Osteoblast (primary cell): ENCODE measurements at regions not wholly inside any gene's neighbourhood (a gene's known extent, or its start where the extent isn't known, plus 50 kb on each side); places are given as distances from the start of the nearest gene placed in this dataset.

ENCODE experiments used
- DNase-seq: peaks from one replicate; pipeline ENCODE4 v3.0.0; 2011; ENCODE audit warnings: low spot score, mixed read lengths; ENCODE audit not compliant: insufficient read length; ENCODE audit errors: missing footprints
- H2AFZ ChIP-seq: 2 replicates; pipeline ENCODE4 v1.6.0; 2011; ENCODE audit warnings: mild to moderate bottlenecking, low read length
- H3K27ac ChIP-seq: 2 replicates; pipeline ENCODE4 v1.5.1; 2011; ENCODE audit warnings: mild to moderate bottlenecking, low read depth, low read length, moderate library complexity
- H3K27me3 ChIP-seq: 2 replicates; pipeline ENCODE4 v1.6.0; 2012; ENCODE audit warnings: mild to moderate bottlenecking, control low read depth, inconsistent platforms, low read length, moderate library complexity; ENCODE audit not compliant: insufficient read depth
- H3K36me3 ChIP-seq: 2 replicates; pipeline ENCODE4 v1.5.1; 2011; ENCODE audit warnings: mild to moderate bottlenecking, low read length, control low read depth, moderate library complexity; ENCODE audit not compliant: insufficient read depth
- H3K4me1 ChIP-seq: 2 replicates; pipeline ENCODE4 v1.5.1; 2011; ENCODE audit warnings: mild to moderate bottlenecking, low read length, control low read depth, moderate library complexity; ENCODE audit not compliant: insufficient read depth
- H3K4me2 ChIP-seq: 2 replicates; pipeline ENCODE4 v1.6.0; 2011; ENCODE audit warnings: mild to moderate bottlenecking, low read length; ENCODE audit not compliant: insufficient read depth
- H3K4me3 ChIP-seq: fragments of 200-600 bp; sonication (generic); 3 replicates; pipeline ENCODE4 v1.5.1; 2012; ENCODE audit warnings: mild to moderate bottlenecking, low read length, inconsistent platforms; ENCODE audit not compliant: insufficient read depth
- H3K79me2 ChIP-seq: 2 replicates; pipeline ENCODE4 v1.6.0; 2012; ENCODE audit warnings: mild to moderate bottlenecking, low read length, control low read depth, inconsistent platforms; ENCODE audit not compliant: insufficient read depth
- H3K9me3 ChIP-seq: 2 replicates; pipeline ENCODE4 v1.5.1; 2011; ENCODE audit warnings: low read depth, low read length, control low read depth
- H4K20me1 ChIP-seq: 2 replicates; pipeline ENCODE4 v1.6.0; 2012; ENCODE audit warnings: mild to moderate bottlenecking, low read length, control low read depth; ENCODE audit not compliant: insufficient read depth
- TF ChIP-seq, protein P1 (sequence below): IDR thresholded peaks from 2 replicates; pipeline ENCODE4 v1.5.1; 2011; ENCODE audit warnings: mild to moderate bottlenecking, low read depth, low read length, moderate library complexity; ENCODE audit errors: extremely low read depth

- no peak for DNase-seq
- H4K20me1 ChIP-seq, result no peaks in the 10 kb centered on the region
- H3K4me2 ChIP-seq, result no peak overlapping the region
- H3K4me1 ChIP-seq, result no peaks in the 10 kb centered on the region
- no peak overlapping the region for H3K4me3 ChIP-seq
- no peak overlapping the region for H2AFZ ChIP-seq
- TF ChIP-seq, protein P1, sequence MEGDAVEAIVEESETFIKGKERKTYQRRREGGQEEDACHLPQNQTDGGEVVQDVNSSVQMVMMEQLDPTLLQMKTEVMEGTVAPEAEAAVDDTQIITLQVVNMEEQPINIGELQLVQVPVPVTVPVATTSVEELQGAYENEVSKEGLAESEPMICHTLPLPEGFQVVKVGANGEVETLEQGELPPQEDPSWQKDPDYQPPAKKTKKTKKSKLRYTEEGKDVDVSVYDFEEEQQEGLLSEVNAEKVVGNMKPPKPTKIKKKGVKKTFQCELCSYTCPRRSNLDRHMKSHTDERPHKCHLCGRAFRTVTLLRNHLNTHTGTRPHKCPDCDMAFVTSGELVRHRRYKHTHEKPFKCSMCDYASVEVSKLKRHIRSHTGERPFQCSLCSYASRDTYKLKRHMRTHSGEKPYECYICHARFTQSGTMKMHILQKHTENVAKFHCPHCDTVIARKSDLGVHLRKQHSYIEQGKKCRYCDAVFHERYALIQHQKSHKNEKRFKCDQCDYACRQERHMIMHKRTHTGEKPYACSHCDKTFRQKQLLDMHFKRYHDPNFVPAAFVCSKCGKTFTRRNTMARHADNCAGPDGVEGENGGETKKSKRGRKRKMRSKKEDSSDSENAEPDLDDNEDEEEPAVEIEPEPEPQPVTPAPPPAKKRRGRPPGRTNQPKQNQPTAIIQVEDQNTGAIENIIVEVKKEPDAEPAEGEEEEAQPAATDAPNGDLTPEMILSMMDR, result no peak
- no peak overlapping the region for H3K27ac ChIP-seq
- H3K27me3 ChIP-seq, result no peaks in the 10 kb centered on the region
- no peaks in the 10 kb centered on the region for H3K79me2 ChIP-seq
- H3K36me3 ChIP-seq, result no peaks in the 10 kb centered on the region
- H3K9me3 ChIP-seq, result no peaks in the 10 kb centered on the region
Observed at GRCh38 chrX:139125916-139126315, 404.6 kb upstream of the F9 start.

DNA sequence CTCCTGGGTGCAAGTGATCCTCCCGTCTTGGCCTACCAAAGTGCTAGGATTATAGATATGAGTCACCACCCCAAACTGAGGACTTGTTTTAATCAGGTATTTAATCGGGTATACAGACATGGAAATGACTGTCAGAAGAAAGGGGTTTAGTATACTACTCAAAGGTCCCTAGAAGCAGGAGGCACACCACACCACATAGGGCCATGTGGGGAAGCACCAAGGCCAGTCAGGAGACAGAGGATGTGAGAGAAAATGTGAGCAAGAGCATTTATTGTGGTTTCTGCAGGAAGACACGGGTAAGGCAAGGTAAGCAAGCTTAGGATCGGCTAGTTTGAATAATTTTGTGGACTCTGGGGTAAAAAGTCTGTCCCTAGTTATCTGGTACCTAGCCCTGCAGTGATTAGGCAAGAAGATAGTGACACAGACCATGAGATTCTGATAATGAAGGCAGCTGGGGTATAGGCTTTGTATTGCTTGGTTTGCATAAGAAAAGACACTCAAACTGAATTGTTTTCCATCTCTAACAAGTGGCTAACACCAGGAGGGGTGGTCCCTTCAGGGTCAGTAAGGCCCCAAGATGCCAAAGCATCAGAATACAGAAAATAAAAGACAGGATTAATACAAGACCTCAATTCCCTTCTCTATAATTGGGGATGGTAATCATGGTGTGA is 408.8 kb upstream of the F9 start:
- TF ChIP-seq, protein P1, result no peak
- no peaks in the 10 kb centered on the region for H3K79me2 ChIP-seq
- no peaks in the 10 kb centered on the region for H3K9me3 ChIP-seq

GRCh38 chrX:139120760-139121159 is 409.2 kb upstream of the FGF13 start:
- Histone ChIP-seq H3K79me2 (no peaks in the 10 kb centered on the region), H3K4me2 (no peak overlapping the region), H3K9me3 (no peaks in the 10 kb centered on the region), H3K4me1 (no peaks in the 10 kb centered on the region), H3K4me3 (no peak overlapping the region), H4K20me1 (no peaks in the 10 kb centered on the region), H3K27ac (no peak overlapping the region), H3K36me3 (no peaks in the 10 kb centered on the region), H2AFZ (no peak overlapping the region), H3K27me3 (no peaks in the 10 kb centered on the region)
- TF ChIP-seq, protein P1, result no peak
- DNase-seq, result no peak

More for the DNA sequence above, 408.8 kb upstream of the F9 start:
- Histone ChIP-seq H3K27me3 (no peaks in the 10 kb centered on the region), H2AFZ (no peak overlapping the region), H3K36me3 (no peaks in the 10 kb centered on the region), H3K27ac (no peak overlapping the region), H4K20me1 (no peaks in the 10 kb centered on the region), H3K4me1 (no peaks in the 10 kb centered on the region), H3K4me3 (no peak overlapping the region), H3K4me2 (no peak overlapping the region)
- DNase-seq, result no peak

- Histone ChIP-seq H3K4me2 (no peak overlapping the region), H3K27me3 (no peaks in the 10 kb centered on the region), H3K9me3 (no peaks in the 10 kb centered on the region), H3K4me3 (no peak overlapping the region), H2AFZ (no peak overlapping the region), H3K36me3 (no peaks in the 10 kb centered on the region), H3K27ac (no peak overlapping the region), H4K20me1 (no peaks in the 10 kb centered on the region), H3K4me1 (no peaks in the 10 kb centered on the region), H3K79me2 (no peaks in the 10 kb centered on the region)
- DNase-seq, result no peak
- TF ChIP-seq, protein P1, result no peak
Observed at GRCh38 chrX:139113708-139114107, 402.2 kb upstream of the FGF13 start.
